ENCODE measurements at regions not wholly inside any gene's neighbourhood (a gene's known extent, or its start where the extent isn't known, plus 50 kb on each side); places are given as distances from the start of the nearest gene placed in this dataset.
"Not testable (repeated sequence)": the region's sequence is repeated elsewhere in the genome, so short reads cannot be mapped to it uniquely, and the experiment has no call there.

DNA sequence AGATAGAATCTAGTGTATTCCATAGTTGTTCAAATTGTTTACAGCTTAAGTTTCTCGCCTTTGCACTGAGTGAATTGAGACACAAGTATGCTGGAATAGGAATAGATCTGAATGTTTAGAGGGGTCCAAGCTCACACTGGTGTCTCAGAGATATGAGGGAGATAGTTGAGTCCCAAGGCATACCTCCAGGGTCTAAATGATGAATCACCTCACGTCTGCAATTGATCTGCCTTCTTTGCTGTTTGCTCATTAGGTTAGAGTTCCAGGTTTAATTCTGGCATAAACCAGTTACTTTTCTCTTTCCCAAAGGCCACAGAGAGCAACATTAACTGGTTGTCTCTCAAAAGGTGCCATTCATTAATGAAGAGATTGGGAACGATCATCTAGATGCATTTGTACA lies 106.3 kb upstream of the MME start:
- no peak for DNase-seq

DNA sequence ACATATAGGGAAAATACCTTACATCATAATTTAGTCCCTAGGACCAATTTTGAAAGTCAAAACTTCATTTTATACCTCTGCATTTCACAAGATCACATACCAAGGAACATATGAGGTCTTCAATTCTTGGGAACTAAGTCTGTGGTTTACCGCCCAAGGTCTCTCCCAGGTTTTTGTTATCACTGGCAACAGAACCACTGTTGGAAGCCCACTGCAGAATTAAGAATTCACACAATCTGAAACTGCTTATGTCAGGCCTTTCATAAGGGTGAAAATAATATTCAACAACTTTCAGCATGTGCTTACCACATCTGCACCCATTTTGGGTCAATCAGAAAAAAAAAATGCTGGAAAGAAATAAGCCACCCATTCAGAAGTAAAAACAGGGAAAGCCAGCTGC lies 107.2 kb upstream of the MME start:
- DNase-seq: no peak

DNA sequence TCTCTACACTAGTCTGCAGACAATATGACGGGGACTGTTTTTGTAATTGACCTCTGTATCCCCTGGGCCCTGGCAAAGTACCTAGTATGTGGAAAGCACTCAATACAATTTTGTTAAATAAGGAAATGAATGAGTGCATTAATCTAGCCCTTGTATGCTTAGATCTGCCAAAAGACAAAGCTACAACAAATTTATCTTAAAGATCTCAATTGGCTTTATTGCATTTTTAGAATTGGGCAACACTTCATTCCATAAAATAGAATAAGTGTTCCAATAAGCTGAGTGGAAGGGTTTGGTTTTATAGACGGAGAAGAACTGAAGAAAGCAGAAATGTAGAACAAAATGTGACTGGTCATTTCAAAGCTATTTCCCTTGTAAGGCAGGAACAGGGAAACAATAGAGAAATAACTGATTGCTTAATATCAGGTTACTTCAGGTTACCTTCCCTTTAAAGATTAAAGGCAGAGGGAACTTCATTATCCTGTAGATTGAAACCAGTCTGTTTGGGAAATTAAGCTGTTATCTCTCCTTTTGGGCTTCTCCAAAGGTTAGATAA lies 108.3 kb upstream of the MME start:
- DNase-seq: no peak

DNA sequence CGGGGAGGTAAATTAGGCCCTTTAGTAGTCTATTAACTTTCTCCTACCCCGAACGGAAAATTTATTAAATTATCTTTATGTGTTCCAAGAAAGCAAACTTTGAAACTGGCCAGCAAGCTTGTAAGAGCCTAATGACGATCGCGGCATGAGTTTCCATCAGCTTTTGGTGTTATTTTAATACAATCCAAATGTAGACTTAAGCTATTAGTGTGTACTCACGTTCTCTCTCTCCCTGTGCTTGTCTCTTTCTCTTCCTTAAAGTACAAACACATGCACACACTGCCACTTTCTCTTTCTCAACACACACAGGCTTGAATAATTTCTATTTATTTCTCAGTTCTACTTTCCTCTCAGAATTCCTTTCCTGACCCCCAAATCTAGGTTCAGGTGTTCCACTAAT lies 108.8 kb upstream of the MME start:
- no peak for DNase-seq

DNA sequence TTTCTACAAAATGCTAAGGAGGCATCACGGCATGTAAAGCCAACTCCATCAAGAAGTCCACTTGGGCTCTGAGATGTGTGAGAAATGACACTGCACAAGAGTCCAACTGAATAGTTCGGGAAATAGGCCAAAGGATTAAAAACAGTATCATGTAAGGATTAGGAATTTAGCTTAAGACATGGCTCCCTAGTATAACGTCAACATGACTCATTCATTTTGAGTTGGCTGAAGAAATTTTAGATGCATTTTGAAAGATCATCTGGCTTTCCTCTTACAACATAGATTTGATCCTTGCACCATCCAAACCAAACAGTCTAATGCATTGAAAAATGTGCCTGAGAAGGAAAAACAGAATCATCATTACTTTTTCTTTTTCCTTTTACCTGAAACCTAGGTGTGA lies 109.3 kb upstream of the MME start:
- DNase-seq: no peak

DNA sequence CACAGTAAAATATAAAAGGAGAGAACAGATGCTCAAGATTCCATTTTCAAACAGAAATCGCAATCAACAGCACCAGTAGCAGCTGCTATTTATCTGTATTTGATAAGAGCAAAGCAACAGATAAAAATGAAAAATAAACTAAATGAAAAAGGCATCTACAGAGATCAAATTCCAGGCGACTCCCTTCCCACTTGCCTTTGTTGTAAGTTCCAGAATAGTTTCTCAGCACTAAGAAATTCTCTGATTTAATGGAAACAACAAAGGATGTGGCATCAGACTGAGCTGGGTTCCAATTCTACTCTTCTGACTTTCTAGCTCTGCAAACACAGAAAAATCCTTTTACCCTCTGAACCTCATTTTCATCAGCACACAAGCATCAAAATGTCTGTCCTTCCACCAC lies 110.8 kb upstream of the MME start:
- DNase-seq: no peak

DNA sequence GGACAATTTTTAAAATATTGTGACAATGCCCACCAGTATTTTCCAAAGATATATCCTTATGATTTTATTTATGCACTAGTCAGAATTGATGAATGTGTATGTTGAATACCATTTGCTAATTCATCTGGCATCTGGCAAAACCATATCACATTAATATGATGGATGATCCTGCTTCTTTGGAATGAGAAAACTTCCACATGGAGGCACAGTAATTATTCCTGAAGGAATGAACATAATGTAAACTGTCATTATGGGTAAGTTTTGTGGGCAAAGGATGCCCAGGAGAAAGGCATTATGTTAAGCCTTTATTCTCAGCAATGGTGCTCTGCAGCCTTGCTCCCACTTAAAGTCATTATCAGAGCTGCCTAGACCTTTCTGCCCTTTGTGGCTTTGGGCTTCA lies 113.0 kb upstream of the MME start:
- no peak for DNase-seq

DNA sequence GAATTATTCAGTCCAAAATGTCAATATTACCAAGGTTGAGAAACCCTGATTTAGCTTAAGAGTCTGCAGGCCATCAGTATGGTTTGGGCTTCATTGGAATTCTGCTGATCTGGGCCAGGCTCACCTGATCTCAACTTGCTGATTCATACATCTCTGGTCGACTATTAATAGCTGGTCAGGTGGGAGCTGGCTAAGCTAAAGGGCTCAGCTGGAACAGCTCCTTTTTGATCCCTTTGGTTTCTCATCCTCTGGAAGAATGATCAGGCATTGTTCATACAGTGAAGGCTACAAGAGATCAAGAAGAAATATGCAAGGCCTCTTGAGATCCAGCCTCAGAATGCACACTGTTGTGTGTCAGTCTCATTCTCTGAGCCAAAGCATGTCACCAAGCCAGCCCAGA lies 123.3 kb upstream of the MME start:
- DNase-seq: no peak

DNA sequence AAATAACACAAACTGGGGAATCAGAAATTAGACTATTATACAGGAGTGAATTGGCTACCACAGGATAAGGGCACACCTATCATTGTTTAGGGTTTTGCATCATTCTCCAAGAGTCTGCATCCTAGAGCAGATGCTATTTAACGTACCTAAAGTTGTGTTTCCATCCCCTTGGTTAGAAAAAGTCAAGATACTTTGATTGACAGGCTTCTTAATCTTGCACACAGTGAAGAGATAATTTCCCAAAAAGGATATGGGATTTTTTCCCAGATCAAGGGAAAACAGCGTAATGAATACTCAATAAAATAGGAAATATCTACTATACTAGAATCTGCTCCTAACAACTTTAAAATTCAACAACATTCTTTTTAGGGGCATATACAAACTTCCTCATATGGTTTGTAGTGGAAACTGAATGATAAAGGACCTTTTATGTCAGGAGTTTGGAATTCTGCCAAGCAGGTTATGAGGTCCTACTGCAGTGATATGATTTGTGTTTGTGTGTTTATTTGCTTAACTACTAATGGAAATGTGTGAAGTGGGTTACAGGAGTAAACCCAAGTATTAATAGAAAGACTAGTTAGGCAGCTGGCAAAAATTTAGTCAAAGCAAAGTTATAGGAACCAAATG lies 124.1 kb upstream of the MME start:
- DNase-seq: no peak

DNA sequence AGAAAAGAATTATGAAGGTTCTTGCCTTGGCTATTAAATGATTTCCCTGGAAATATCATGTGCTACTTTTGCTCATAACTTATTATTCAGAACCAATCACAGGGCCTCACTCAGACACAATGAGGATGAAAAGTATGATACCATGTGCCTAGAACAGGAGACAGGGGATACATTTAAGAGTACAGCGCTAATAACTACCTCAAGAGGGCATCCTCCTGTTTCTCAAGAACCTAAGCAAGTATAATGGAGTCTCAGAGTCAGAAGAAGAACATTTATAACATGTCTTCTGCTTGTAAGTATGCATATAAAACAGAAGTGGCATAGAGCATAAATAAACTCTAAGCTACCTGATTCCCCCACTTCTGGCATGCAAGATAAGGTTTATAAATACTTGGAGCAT lies 125.4 kb upstream of the MME start:
- peak; percentile 32 to 54 for DNase-seq

DNA sequence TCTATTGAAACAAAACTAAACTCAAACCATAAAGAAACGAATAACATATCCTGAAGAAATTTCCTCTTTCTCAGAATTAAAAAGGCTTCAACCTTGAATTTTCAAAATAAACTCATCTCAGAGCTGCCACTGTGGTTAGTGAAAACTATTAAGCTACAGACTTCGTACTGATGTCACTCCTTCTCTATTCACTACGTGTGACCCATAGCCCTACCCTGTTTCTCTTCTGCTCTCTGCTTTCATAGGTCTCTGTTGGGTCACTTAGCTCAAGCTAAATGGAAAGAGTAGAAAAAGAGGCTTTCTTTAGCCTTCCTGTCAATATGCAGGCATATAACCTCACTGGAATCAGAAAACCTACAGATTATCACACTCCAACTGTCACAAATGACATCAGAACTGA lies 126.6 kb upstream of the MME start:
- no peak for DNase-seq

DNA sequence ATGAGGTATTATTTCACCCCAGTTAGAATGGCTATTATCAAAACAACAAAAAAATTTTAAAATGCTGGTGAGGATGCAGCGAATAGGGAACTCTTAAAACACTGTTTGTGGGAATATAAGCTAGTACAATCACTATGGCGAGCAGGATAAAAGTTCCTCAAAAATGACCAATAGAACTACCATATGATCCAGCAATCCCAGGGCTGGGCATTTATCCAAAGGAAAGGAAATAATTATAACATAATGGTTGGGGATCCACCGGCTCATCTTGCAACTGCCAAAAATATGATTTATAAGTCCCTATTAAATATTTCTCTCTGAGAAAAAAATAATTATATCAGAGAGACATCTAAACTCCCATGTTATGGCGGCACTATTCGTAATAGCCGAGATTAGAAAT lies 127.6 kb upstream of the MME start:
- DNase-seq: no peak

DNA sequence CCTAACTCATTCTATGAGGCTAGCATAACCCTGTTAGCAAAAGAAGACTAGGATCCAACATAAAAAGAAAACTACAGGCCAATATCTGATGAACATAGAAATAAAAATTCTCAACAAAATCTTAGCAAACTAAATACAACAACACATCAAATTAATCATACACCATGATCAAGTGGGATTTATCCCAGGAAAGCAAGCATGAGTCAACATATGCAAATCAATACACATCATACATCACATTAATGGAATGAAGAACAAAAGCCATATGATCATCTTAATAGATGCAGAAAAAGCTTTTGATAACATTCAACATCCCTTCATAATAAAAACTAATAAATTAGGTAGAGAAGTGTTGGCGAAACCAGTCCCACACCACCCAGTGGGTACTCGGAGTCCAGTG lies 136.1 kb upstream of the MME start:
- no peak for DNase-seq

DNA sequence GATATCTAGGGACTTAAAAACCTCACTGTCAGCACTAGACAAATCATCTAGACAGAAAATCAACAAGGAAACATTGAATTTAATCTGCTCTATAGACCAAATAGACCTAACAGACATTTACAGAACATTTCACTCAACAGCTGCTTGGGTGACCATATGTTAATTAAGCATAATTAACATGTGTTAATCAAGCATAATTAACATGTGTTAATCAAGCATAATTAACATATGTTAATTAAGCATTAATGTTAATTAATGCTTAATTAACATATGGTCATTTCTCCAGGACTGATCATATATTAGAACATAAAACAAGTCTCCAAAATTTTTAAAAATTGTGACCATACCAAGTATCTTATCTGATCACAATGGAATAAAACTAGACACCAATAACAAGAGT lies 137.3 kb upstream of the MME start:
- no peak for DNase-seq

DNA sequence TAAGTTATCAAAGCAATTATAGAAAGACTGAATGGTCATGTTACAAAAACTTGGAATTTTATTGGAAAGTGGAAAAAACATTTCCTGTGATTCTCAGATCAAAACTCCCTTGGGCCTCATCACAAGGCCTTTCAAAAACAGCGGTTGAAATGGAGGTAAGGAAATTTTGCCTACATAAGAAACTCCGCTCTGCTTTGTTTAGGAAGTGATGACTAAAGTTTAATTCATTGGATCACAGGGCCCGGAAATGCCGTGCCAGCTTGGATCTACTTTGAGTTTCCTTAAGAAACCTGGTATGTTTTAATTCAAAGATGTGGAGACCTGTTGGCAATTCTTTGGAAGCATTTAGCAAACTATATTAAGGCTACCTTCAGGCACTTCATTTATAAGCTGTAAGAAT lies 143.9 kb upstream of the MME start:
- no peak for DNase-seq

DNA sequence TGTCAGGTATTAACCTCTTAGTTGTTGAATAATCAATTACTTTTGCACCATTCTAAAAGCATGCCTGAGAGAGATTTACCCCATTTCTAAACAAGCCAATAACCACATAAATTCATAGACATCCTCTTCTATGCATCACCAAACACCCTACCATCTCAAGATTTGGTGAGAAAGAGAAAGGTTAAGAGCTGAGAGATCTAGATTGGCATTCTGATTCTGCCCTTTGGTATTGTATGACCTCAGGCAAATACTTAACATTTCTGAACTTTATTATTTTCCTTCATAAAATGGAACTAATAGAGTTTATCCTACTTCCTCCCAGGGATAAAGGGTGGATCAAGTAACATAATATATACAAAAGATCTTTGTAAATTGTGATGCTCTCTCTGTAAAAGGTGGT lies 146.5 kb upstream of the MME start:
- no peak for DNase-seq

DNA sequence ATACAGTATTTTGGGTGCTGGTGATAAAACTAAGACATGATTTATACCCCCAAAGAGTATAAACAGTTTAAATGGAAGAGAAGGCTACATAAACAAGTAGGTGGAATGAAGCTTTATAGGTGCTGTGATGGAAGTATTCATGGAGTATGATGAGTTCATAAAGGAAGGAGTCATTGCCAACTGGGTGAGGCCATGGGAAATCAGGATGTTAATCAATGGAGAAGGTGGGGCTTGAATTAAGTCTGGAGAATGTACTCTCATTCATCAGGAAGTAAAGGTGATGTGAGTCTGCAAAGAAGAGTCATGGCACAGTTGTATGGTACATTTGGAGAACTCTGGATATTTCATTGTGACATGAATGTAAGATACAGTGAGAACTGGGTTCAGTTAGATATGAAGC lies 147.5 kb upstream of the MME start:
- no peak for DNase-seq

DNA sequence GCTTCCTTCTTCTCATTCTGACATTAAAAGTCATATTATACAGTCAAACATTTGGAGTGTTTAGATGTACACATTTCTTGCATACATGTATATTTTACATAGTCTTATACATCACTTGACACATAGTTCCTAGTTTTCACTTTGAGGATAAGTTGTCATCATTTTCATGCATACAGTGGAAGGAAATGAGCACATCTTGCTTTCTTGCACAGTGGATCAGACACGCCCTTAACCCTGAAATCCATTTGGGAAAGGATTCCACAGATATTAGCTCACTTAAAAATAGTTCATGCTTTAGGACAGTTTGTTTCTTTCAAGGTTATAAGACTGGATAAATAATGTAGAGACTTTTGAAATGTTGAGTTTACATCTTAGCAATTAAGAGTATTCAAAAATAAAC lies 148.6 kb upstream of the MME start:
- no peak for DNase-seq

DNA sequence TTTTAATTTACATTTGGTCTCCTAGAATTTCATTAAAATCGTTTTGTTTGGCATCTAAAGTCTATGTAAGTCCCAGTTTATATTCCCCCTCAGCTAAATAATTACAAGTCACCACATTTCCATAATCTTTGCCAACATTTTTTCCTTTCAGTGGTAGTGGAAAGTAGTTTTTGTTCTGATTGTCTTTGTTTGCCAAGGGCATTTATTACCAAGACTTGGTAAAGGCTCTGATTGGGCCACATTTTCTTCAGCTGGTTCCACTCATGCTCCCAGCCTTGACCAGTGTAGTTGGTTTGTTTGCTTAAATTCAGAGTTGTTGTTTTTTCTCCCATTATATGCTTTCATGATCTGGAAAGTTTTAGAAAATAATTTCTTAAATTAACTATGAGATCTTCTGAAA lies 153.4 kb upstream of the MME start:
- no peak for DNase-seq

DNA sequence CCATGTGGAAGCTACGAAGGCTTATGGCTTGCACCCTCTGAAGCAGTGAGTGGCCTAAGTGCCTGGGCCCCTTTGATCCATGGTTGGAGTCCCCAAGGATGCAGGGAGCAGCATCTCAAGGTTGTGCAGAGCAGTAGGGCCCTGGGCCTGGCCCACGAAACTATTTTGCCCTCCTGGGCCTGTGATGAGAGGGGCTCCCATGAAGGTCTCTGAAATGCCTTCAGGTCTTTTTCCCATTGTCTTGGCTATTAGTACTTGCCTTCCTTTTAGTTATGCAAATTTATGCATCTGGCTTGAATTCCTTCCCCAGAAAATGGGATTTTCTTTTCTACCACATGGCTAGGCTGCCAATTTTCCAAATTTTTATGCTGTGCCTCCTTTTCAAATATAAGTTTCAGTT lies 158.8 kb upstream of the MME start:
- no peak for DNase-seq

DNA sequence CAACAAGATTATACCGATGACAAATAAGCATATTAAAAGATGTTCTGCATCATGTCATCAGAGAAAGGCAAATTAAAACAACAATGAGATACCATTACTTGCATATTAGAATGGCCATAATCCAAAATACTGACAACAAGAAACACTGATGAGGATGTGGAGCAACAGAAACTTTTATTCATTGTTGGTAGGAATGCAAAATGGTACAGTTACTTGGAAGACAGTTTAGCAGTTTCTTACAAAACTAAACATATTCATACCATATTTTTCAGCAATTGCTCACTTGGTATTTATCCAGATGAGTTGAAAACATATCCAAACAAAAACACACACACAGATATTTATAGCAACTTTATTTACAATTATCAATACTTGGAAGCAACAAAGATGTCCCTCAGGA lies 160.9 kb upstream of the MME start:
- no peak for DNase-seq

DNA sequence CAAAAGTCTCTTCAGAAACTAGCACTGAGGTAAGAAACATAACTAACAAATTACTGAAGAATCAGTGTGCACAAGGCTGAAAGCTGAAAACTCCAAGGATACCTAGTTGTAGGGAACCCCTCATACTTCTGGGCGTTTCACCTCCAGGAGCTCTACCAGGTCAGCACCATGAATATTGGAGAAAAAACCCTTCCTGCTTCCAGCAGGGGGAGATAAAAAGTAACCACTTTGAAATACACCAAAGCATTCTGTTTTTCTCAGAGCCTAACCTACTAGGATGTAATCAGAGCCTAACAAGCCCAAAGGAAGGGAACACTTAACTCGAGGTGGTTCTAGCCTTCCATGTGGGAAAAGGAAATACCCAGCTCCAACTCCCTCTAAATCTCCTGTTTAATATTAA lies 175.8 kb upstream of the MME start:
- peak; percentile 15 to 69 for DNase-seq

DNA sequence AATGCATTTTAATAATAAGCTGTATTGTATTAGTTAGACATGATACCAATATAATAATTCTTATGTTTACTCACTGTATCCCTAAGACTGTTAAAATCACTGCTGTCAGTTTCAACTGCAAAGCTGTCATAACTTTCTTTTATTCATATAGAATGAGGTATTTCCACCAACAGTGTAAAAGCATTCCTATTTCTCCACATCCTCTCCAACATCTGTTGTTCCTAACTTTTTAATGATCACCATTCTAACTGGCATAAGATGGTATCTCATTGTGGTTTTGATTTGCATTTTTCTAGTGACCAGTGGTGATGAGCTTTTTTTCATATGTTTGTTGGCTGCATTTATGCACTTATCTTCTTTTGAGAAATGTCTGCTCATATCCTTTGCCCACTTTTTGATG lies 177.6 kb upstream of the MME start:
- DNase-seq: not testable (repeated sequence)

DNA sequence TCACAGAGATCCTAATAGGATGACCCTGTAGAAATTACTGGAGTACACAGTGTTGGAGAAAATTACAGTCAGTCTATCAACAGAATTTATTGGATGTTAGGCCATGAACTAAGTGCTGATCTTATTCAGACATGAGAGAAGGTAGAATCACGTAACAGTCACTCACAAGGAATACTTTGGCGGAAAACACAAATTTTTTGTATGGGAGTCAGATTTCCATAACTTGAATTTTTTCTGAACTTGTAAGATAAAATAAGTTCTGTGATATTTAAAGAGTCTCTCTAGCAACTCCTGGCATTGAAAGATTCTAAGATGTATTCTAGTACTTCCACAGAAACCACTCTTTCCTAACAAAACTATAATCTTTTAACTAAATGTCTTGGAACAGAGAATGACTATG lies 178.8 kb upstream of the MME start:
- DNase-seq: no peak

DNA sequence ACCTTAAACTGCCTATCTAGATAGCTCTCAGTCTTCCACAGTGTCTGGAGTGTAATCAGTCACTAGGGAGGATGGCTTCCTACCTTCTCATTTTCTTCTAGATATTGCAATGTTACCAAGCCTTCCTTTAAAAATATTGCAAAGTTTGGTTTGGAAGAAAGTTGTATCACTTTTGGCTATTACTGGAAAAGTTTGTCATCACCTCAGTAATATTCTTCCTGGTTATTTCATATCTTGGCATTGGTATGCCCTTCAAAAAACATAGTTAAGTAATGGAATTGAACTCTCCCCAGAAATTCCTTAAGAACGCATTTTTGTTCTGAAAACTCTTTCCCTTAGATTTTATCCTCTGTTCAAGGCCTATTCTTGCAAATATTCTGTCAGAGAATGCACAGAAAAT lies 179.3 kb upstream of the MME start:
- no peak for DNase-seq

DNA sequence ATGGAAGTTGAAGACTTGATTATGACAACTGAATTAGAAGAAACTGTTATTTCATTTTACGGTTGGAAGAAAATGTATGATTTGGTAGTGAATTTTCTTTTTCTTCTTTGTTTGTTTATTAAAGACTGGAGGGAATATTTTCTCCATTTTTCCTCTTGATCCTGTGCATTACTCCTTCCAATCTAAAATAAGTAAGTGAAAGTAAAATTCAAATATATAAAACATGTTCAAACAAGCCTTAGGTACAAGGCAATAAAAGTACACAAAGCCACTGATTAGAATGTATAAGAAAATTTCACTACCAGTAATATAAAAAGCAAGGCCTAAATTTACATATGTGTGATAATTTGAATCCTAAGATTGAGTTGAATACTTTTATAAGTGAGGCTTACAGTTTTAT lies 181.2 kb upstream of the MME start:
- no peak for DNase-seq
